Fibroblast of villous mesenchyme (primary cell): ENCODE measurements at regions not wholly inside any gene's neighbourhood (a gene's known extent, or its start where the extent isn't known, plus 50 kb on each side); places are given as distances from the start of the nearest gene placed in this dataset.

Source experiments
- DNase-seq: peaks from one replicate; pipeline ENCODE4 v3.0.0-alpha.2; 2010; ENCODE audit warnings: low read depth
- H3K4me3 ChIP-seq: 2 replicates; pipeline ENCODE4 v1.5.1; 2011; ENCODE audit warnings: low read depth, mild to moderate bottlenecking, low read length
- TF ChIP-seq, protein P1 (sequence below): IDR thresholded peaks from 2 replicates; pipeline ENCODE4 v1.5.1; 2012; ENCODE audit warnings: low read depth, mild to moderate bottlenecking, low read length; ENCODE audit not compliant: insufficient read depth

DNA sequence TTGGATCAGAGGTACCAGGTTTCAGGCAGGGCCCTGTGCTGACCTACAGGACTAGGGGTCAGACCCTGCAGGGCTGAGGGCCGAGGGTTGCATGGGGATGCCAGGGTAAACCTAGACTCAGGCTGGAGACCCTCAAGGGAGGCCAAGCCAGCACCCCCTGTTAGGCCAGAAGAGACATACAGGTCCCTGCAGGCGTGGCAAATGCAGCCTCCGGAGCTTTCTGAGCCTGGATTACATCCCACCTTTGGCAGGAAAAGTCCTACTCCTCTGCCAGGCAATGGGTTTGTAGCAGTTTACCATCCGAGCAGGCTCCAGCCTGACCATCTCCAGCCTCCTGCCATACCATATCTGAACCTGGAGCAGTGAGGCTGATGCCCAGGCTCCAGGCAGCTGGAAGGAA, 425.3 kb downstream of the NPHP4 start:
- TF ChIP-seq, protein P1, sequence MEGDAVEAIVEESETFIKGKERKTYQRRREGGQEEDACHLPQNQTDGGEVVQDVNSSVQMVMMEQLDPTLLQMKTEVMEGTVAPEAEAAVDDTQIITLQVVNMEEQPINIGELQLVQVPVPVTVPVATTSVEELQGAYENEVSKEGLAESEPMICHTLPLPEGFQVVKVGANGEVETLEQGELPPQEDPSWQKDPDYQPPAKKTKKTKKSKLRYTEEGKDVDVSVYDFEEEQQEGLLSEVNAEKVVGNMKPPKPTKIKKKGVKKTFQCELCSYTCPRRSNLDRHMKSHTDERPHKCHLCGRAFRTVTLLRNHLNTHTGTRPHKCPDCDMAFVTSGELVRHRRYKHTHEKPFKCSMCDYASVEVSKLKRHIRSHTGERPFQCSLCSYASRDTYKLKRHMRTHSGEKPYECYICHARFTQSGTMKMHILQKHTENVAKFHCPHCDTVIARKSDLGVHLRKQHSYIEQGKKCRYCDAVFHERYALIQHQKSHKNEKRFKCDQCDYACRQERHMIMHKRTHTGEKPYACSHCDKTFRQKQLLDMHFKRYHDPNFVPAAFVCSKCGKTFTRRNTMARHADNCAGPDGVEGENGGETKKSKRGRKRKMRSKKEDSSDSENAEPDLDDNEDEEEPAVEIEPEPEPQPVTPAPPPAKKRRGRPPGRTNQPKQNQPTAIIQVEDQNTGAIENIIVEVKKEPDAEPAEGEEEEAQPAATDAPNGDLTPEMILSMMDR: no peak
- no peak for DNase-seq

DNA sequence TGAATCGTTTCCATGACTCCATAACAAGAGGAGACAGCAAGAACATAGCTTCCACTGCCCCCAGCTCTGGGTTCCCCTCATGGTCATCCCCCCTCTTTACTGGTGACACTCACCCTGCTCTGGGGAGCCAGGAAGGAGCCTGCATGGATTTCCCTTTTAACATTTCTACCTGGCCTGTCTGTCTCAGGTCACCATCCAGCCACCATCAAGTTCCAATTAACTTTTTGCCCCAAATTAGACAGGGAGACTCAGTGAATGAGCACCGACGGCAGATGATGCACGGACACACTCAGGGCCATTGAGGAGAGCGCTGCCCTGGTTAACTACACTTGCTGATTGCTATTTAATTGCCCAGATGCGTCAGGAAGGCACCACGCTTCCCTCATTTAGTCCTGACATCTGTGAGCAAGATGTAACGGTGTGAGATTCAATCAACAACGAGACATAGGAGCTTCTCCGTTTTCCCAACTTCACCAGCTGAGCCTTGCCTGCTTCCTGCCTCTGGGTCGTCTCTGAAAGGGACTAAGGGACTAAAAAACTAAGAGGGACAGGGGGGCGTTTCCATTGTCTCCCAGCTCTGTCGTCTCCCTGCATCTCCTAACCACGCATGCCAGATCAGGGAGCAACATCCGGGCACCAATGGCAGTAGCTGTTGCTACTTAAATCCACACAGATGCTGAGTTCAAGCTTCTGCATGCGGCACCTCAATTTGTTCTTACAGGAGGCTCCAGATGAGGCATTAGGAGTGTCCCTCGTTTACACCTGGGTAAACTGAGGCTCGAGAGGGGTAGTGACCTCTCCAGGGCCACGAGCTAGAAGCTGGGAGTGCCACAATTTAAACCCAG, 426.7 kb downstream of the NPHP4 start:
- no peak overlapping the region for H3K4me3 ChIP-seq
- no peak for DNase-seq
- TF ChIP-seq, protein P1: no peak

More for the DNA sequence above, 425.3 kb downstream of the NPHP4 start:
- H3K4me3 ChIP-seq: no peak overlapping the region

DNA sequence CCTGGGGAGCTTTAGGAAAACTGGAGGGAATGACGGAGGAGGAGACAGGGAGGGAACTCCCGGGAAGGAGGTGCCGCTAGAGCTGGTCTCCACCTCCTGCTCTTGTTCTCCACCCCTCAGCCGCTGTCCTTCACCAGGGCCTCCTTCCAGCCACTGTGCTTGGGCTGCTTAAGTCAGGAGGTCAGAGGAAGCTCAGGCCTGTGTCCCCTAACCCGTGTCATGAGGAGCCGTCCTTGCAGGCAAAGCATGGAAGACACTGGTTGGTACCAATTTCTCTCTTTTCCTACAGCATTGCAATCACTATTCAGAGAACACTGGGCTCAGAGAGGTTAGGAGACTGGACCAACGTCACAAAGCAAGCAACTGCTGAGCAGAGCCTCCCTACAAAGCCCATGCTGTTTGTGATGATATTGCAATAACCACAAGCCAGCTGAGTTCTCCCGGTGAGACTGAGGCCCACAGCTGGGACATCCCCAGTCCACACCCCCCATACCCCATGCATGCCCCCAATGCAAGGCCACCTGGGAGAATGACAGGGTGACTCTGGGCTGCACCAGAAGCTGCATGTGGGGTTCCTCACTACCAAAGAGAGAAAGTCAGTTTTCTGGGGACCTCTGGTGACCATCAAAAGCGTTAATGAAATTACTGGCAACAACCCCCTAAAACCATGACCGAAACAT, 427.5 kb downstream of the NPHP4 start:
- TF ChIP-seq, protein P1: no peak
- no peak for DNase-seq
- no peak overlapping the region for H3K4me3 ChIP-seq

DNA sequence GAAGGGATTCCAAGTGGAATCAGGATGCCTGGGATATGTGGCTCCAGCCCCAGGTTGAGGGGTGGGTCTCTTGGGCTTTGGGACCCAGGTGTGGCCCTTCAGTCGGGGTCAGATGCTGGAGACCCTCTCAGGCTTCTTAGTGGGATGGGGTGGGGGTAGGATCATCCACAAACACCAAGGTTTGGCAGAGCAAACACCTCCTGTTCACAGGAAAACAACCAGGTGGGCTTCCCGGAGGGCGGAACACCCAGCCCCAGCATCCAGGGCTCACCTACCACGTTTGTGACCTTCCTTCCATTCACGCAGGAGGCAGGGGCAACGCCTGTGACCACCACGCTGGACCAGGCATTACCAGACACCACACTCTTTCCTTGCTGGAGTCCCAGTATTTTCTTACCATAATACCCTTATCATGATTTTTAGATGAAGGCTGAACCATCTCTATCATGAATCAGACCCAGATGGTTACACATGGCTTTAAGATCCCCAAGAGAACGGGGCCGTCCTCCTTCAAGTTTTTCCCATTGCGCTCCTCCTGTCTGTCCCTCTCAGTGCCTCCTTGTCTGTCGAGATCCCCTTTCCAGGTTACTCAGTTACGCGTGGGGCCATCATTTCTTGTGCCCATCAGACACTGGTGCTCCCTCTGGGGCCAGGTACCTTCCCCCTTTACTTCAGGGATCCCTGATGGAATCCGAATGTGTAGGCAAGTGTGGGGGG, 428.2 kb downstream of the NPHP4 start:
- DNase-seq: no peak
- no peak overlapping the region for H3K4me3 ChIP-seq
- TF ChIP-seq, protein P1: no peak

DNA sequence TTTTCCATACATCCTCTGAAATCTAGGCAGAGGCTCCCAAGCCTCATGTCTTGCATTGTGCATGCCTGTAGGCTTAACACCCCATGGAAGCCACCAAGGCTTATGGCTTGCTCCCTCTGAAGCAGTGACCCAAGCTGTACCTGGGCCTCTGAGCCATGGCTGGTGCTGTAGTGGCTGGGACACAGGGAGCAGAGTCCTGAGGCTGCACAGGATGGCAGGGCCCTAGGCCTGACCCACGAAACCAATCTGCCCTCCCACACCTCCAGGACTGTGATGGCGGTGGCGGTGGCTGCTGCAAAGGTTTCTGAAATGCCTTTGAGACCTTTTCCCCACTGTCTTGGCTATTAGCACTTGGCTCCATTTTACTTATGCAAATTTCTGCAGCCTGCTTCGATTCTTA, 429.5 kb downstream of the NPHP4 start:
- TF ChIP-seq, protein P1: no peak
- no peak for DNase-seq

DNA sequence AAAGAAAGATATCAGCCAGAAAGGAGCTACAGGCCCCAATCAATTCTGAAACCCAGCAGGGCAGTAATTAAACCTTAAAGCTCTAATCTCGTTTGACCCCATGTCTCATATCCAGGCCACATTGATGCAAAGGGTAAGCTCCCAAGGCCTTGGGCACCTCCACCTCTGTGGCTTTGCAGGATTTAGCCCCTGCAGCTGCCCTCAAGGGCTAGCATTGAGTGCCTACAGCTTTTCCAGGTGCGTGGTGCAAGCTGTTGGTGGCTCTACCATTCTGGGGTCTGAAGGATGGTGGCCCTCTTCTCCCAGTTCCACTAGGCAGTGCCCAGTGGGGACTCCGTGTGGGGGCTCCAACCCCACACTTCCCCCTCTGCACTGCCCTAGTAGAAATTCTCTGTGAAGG, 429.9 kb downstream of the NPHP4 start:
- no peak for DNase-seq
- H3K4me3 ChIP-seq: no peak overlapping the region
- TF ChIP-seq, protein P1: no peak

More for the DNA sequence above, 429.5 kb downstream of the NPHP4 start:
- H3K4me3 ChIP-seq: no peak overlapping the region
